Upper lobe of left lung (tissue), 4 donors: ENCODE measurements at regions not wholly inside any gene's neighbourhood (a gene's known extent, or its start where the extent isn't known, plus 50 kb on each side); places are given as distances from the start of the nearest gene placed in this dataset.

ENCODE experiments used
- POLR2A ChIP-seq, 4 donors: fragments of 450-650 bp; IDR thresholded peaks; one replicate each; pipeline ENCODE4 v1.5.1; 2016 to 2017; ENCODE audit warnings: antibody characterized with exemption in 4 of 4, mild to moderate bottlenecking in 2 of 4
- TF ChIP-seq, protein P1 (sequence below), 6 experiments: fragments of 450-650 bp in 4 of 6; fragments of 200-600 bp in 2 of 6; sonication (generic) in 2 of 6; IDR thresholded peaks; one replicate each; pipeline ENCODE4 v1.5.1; 2016 to 2019; ENCODE audit warnings: antibody characterized with exemption in 6 of 6

DNA sequence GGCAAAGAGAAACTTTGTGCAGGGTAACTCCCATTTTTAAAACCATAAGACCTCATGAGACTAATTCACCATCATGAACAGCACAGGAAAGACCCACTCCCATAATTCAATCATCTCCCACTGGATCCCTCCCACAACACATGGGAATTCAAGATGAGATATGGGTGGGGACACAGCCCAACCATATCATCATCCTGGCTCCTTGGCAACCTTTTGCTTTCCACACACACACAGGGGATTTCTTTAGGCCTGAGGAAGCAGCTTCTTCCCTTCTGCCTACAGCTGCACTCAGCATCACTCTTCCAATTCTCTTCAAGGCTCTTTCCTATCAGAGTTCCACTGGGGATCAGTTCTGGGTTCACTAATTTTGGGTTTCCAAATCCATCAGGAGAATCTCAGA is 199.0 kb upstream of the CTBP2 start:
- TF ChIP-seq, protein P1, sequence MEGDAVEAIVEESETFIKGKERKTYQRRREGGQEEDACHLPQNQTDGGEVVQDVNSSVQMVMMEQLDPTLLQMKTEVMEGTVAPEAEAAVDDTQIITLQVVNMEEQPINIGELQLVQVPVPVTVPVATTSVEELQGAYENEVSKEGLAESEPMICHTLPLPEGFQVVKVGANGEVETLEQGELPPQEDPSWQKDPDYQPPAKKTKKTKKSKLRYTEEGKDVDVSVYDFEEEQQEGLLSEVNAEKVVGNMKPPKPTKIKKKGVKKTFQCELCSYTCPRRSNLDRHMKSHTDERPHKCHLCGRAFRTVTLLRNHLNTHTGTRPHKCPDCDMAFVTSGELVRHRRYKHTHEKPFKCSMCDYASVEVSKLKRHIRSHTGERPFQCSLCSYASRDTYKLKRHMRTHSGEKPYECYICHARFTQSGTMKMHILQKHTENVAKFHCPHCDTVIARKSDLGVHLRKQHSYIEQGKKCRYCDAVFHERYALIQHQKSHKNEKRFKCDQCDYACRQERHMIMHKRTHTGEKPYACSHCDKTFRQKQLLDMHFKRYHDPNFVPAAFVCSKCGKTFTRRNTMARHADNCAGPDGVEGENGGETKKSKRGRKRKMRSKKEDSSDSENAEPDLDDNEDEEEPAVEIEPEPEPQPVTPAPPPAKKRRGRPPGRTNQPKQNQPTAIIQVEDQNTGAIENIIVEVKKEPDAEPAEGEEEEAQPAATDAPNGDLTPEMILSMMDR (IDR thresholded peaks at IDR 0.05), result no peak
- TF ChIP-seq POLR2A (IDR thresholded peaks at IDR 0.05), result no peak
